Mesendoderm (in vitro differentiated cells): ENCODE measurements at regions not wholly inside any gene's neighbourhood (a gene's known extent, or its start where the extent isn't known, plus 50 kb on each side); places are given as distances from the start of the nearest gene placed in this dataset.
A peak's percentile ranks its signal among the peaks of the same experiment; 100 is the strongest.
"Not testable (repeated sequence)": the region's sequence is repeated elsewhere in the genome, so short reads cannot be mapped to it uniquely, and the experiment has no call there.

Source experiments
- DNase-seq: peaks from one replicate; pipeline ENCODE4 v3.0.0; 2013
- H2AK5ac ChIP-seq: 2 replicates; pipeline ENCODE4 v1.6.1; 2013; ENCODE audit warnings: low read length, inconsistent platforms
- H2BK120ac ChIP-seq: 2 replicates; pipeline ENCODE4 v1.6.1; 2013; ENCODE audit warnings: low read depth, mild to moderate bottlenecking, low read length, moderate library complexity, mixed read lengths
- H2BK15ac ChIP-seq: replicated peaks from 2 replicates; pipeline ENCODE4 v1.6.1; 2013; ENCODE audit warnings: low read depth, mild to moderate bottlenecking, moderate library complexity
- H2BK5ac ChIP-seq: 2 replicates; pipeline ENCODE4 v1.6.1; 2013; ENCODE audit warnings: low read length, inconsistent platforms
- H3K18ac ChIP-seq: 2 replicates; pipeline ENCODE4 v1.6.1; 2013; ENCODE audit warnings: mild to moderate bottlenecking, low read length, mixed read lengths
- H3K23ac ChIP-seq: one replicate; pipeline ENCODE4 v1.6.1; 2013; ENCODE audit warnings: low read length
- H3K27ac ChIP-seq: 2 replicates; pipeline ENCODE4 v1.5.1; 2013; ENCODE audit warnings: low read depth, mild to moderate bottlenecking, inconsistent platforms, low read length, moderate library complexity
- H3K27me3 ChIP-seq: 2 replicates; pipeline ENCODE4 v1.6.1; 2013; ENCODE audit warnings: low read length, control low read depth, mild to moderate bottlenecking, inconsistent platforms; ENCODE audit not compliant: insufficient read depth, poor library complexity
- H3K36me3 ChIP-seq: 2 replicates; pipeline ENCODE4 v1.6.1; 2013; ENCODE audit warnings: low read length, inconsistent platforms; ENCODE audit not compliant: control insufficient read depth, insufficient read depth
- H3K4ac ChIP-seq: one replicate; pipeline ENCODE4 v1.6.1; 2013; ENCODE audit warnings: low read depth, mild to moderate bottlenecking, low read length, moderate library complexity
- H3K4me1 ChIP-seq: 2 replicates; pipeline ENCODE4 v1.6.1; 2013; ENCODE audit warnings: low read depth, low read length, inconsistent platforms; ENCODE audit not compliant: control insufficient read depth
- H3K4me2 ChIP-seq: 2 replicates; pipeline ENCODE4 v1.6.1; 2013; ENCODE audit warnings: low read length
- H3K4me3 ChIP-seq: 2 replicates; pipeline ENCODE4 v1.5.1; 2013; ENCODE audit warnings: mild to moderate bottlenecking, low read length
- H3K56ac ChIP-seq: one replicate; pipeline ENCODE4 v1.6.1; 2013; ENCODE audit warnings: low read length
- H3K79me1 ChIP-seq: 2 replicates; pipeline ENCODE4 v1.6.1; 2013; ENCODE audit warnings: low read length, inconsistent platforms
- H3K79me2 ChIP-seq: 2 replicates; pipeline ENCODE4 v1.6.1; 2013; ENCODE audit warnings: mild to moderate bottlenecking, low read length; ENCODE audit not compliant: control insufficient read depth, insufficient read depth
- H3K9ac ChIP-seq: 2 replicates; pipeline ENCODE4 v1.6.1; 2013; ENCODE audit warnings: low read length, inconsistent platforms
- H4K5ac ChIP-seq: one replicate; pipeline ENCODE4 v1.6.1; 2013; ENCODE audit warnings: low read length
- H4K8ac ChIP-seq: one replicate; pipeline ENCODE4 v1.6.1; 2013; ENCODE audit warnings: low read depth, mild to moderate bottlenecking, control low read depth, low read length, moderate library complexity
- WGBS: extraction: QIAGEN DNeasy Blood & Tissue Kit; methylation state at CpG from one replicate; pipeline ENCODE4 v1.1.7; 2013; ENCODE audit warnings: low lambda C conversion rate, missing lambda C conversion rate; ENCODE audit not compliant: insufficient coverage; ENCODE audit errors: extremely low coverage; 5-methylcytosine and 5-hydroxymethylcytosine counted together

- Histone ChIP-seq H3K4me1 (no peaks in the 10 kb centered on the region), H3K4me3 (no peak overlapping the region), H3K79me2 (no peaks in the 10 kb centered on the region), H3K4ac (no peak overlapping the region), H4K8ac (no peak overlapping the region), H3K56ac (no peak overlapping the region), H4K5ac (no peak overlapping the region), H2BK15ac (no peak overlapping the region), H3K79me1 (no peaks in the 10 kb centered on the region), H3K27ac (no peak overlapping the region), H3K36me3 (no peaks in the 10 kb centered on the region), H3K23ac (no peak overlapping the region), H2AK5ac (no peak overlapping the region), H3K9ac (no peak overlapping the region), H3K18ac (no peak overlapping the region), H2BK120ac (no peak overlapping the region), H2BK5ac (no peak overlapping the region), H3K27me3 (no peaks in the 10 kb centered on the region), H3K4me2 (no peak overlapping the region)
- WGBS: no CpG with 5 or more reads among the region's 2 CpGs
- DNase-seq: peak; percentile 51
These were observed 930.3 kb upstream of the ARRDC3 start for GRCh38 chr5:92313385-92313784.

GRCh38 chr5:92309336-92309991 lies 926.3 kb upstream of the ARRDC3 start:
- peak; percentile 23 for DNase-seq
- H3K79me1 ChIP-seq: no peaks in the 10 kb centered on the region
- no peak overlapping the region for H2BK120ac ChIP-seq
- no peak overlapping the region for H3K23ac ChIP-seq
- no peak overlapping the region for H3K4ac ChIP-seq
- H3K18ac ChIP-seq: no peak overlapping the region
- no peak overlapping the region for H2AK5ac ChIP-seq
- H4K5ac ChIP-seq: no peak overlapping the region
- no peak overlapping the region for H4K8ac ChIP-seq
- H3K4me3 ChIP-seq: no peak overlapping the region
- H3K4me2 ChIP-seq: no peak overlapping the region
- H3K9ac ChIP-seq: no peak overlapping the region
- H3K27me3 ChIP-seq: no peaks in the 10 kb centered on the region
- H3K79me2 ChIP-seq: no peaks in the 10 kb centered on the region
- H2BK15ac ChIP-seq: no peak overlapping the region
- H3K27ac ChIP-seq: no peak overlapping the region
- H3K4me1 ChIP-seq: no peaks in the 10 kb centered on the region
- no peaks in the 10 kb centered on the region for H3K36me3 ChIP-seq
- H2BK5ac ChIP-seq: no peak overlapping the region
- H3K56ac ChIP-seq: no peak overlapping the region

- Histone ChIP-seq H3K27ac (no peak overlapping the region), H3K79me2 (no peaks in the 10 kb centered on the region)
These were observed 925.6 kb upstream of the ARRDC3 start for GRCh38 chr5:92308679-92309078.

GRCh38 chr5:92302356-92302755 lies 919.2 kb upstream of the ARRDC3 start:
- not testable (repeated sequence) for H4K5ac ChIP-seq, H3K36me3 ChIP-seq, H3K79me1 ChIP-seq, H3K27me3 ChIP-seq, DNase-seq, H2BK120ac ChIP-seq, H3K27ac ChIP-seq, H2BK15ac ChIP-seq, H3K18ac ChIP-seq, H3K4me2 ChIP-seq, H3K9ac ChIP-seq, H3K79me2 ChIP-seq, H3K4me1 ChIP-seq, H3K23ac ChIP-seq, H4K8ac ChIP-seq, H3K56ac ChIP-seq, H2AK5ac ChIP-seq, H2BK5ac ChIP-seq, H3K4me3 ChIP-seq, H3K4ac ChIP-seq
- WGBS: no CpG with 5 or more reads among the region's 15 CpGs

More at GRCh38 chr5:92308679-92309078, 925.6 kb upstream of the ARRDC3 start:
- no peak overlapping the region for H4K8ac ChIP-seq
- no peaks in the 10 kb centered on the region for H3K27me3 ChIP-seq
- no peak overlapping the region for H3K4me3 ChIP-seq
- no peaks in the 10 kb centered on the region for H3K4me1 ChIP-seq
- H3K79me1 ChIP-seq: no peaks in the 10 kb centered on the region
- H3K18ac ChIP-seq: no peak overlapping the region
- H4K5ac ChIP-seq: no peak overlapping the region
- H3K4ac ChIP-seq: no peak overlapping the region
- H2BK15ac ChIP-seq: no peak overlapping the region
- no peaks in the 10 kb centered on the region for H3K36me3 ChIP-seq
- no peak for DNase-seq
- no peak overlapping the region for H3K56ac ChIP-seq
- H3K9ac ChIP-seq: no peak overlapping the region
- H3K4me2 ChIP-seq: no peak overlapping the region
- no peak overlapping the region for H2AK5ac ChIP-seq
- H3K23ac ChIP-seq: no peak overlapping the region
- H2BK120ac ChIP-seq: no peak overlapping the region
- H2BK5ac ChIP-seq: no peak overlapping the region

- H3K4me2 ChIP-seq: no peak overlapping the region
- H3K56ac ChIP-seq: no peak overlapping the region
- H2AK5ac ChIP-seq: no peak overlapping the region
- H3K23ac ChIP-seq: no peak overlapping the region
- H3K4ac ChIP-seq: no peak overlapping the region
- no peak for DNase-seq
- H3K79me1 ChIP-seq: no peaks in the 10 kb centered on the region
- no peaks in the 10 kb centered on the region for H3K79me2 ChIP-seq
- H2BK120ac ChIP-seq: no peak overlapping the region
- no peak overlapping the region for H3K27ac ChIP-seq
- H3K9ac ChIP-seq: no peak overlapping the region
- no peaks in the 10 kb centered on the region for H3K27me3 ChIP-seq
- no peaks in the 10 kb centered on the region for H3K4me1 ChIP-seq
- no peak overlapping the region for H2BK5ac ChIP-seq
- no peaks in the 10 kb centered on the region for H3K36me3 ChIP-seq
- no peak overlapping the region for H3K18ac ChIP-seq
- no peak overlapping the region for H4K8ac ChIP-seq
- no peak overlapping the region for H4K5ac ChIP-seq
- WGBS: no CpG with 5 or more reads among the region's 2 CpGs
- H3K4me3 ChIP-seq: no peak overlapping the region
- no peak overlapping the region for H2BK15ac ChIP-seq
These were observed 900.4 kb upstream of the ARRDC3 start for GRCh38 chr5:92283521-92283920.

GRCh38 chr5:92271750-92272149 lies 888.6 kb upstream of the ARRDC3 start:
- H3K27me3 ChIP-seq, H3K36me3 ChIP-seq, H3K79me2 ChIP-seq, H4K8ac ChIP-seq, H2BK15ac ChIP-seq, H3K4me2 ChIP-seq, H3K27ac ChIP-seq, H3K4ac ChIP-seq, H3K79me1 ChIP-seq, H3K18ac ChIP-seq, DNase-seq, H3K56ac ChIP-seq, H3K4me1 ChIP-seq, H2BK120ac ChIP-seq, H3K9ac ChIP-seq, H2AK5ac ChIP-seq, H4K5ac ChIP-seq, H2BK5ac ChIP-seq, H3K23ac ChIP-seq, H3K4me3 ChIP-seq: not testable (repeated sequence)
- WGBS: no CpG with 5 or more reads among the region's 1 CpG
